ENCODE measurements at regions not wholly inside any gene's neighbourhood (a gene's known extent, or its start where the extent isn't known, plus 50 kb on each side); places are given as distances from the start of the nearest gene placed in this dataset.

DNA sequence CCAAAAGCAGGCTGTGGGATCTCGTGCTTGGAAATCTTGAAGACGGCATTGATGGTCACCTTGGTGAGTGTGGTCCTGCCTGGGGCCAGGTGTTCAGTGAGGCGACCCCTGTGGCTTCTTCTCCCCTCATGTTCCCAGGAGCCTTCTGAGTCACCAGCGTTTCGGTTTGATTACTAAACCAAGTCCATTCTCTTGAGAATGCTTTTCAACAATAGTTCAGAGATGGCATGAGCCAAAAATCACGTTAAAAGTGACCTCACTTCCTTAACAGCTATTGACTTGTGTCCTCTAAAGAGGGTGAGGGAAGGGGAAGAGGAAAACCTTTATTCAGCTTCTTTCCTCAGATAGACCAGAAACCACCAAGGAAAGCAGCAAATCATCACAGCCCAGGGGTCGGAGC is 315.2 kb downstream of the GATA3 start:
- no peaks in the 10 kb centered on the region for H3K9me3 ChIP-seq
- TF ChIP-seq POLR2A (IDR thresholded peaks at IDR 0.05) (no peak), CTCF (IDR thresholded peaks at IDR 0.05) (no peak)
- no peak overlapping the region for H3K27ac ChIP-seq
- no peaks in the 10 kb centered on the region for H3K36me3 ChIP-seq
- H3K4me3 ChIP-seq: no peak overlapping the region
- DNase-seq: no peak
- H3K27me3 ChIP-seq: no peaks in the 10 kb centered on the region
- H3K4me1 ChIP-seq: no peaks in the 10 kb centered on the region

DNA sequence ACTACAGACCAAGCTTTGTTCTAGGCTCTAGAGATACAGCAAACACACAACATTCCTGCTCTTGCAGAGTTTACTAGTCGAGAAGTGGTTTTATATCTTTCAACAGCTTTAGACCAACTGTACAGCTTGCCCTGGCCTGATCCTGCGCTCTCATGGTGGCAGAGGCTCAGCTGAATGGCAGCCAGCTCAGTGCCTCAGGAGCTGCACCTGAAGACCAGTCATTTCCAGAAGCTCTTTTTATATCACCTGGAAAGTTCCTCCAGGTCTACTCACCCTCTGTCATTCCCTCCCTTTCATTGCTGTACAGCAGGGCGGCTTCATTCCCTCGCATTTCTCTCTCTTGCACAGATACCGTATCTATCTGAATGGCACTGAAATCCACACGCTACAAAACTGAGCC is 319.8 kb downstream of the GATA3 start:
- Histone ChIP-seq H3K4me3 (no peak overlapping the region), H3K4me1 (no peaks in the 10 kb centered on the region), H3K9me3 (no peaks in the 10 kb centered on the region), H3K27me3 (no peaks in the 10 kb centered on the region), H3K36me3 (no peaks in the 10 kb centered on the region), H3K27ac (no peak overlapping the region)
- DNase-seq: no peak
- no peak for TF ChIP-seq POLR2A (IDR thresholded peaks at IDR 0.05)
- TF ChIP-seq CTCF (IDR thresholded peaks at IDR 0.05): no peak

GRCh38 chr10:8375137-8375536 is 320.6 kb downstream of the GATA3 start:
- DNase-seq: no peak
- no peaks in the 10 kb centered on the region for H3K9me3 ChIP-seq
- no peak overlapping the region for H3K4me3 ChIP-seq
- no peak overlapping the region for H3K27ac ChIP-seq
- H3K27me3 ChIP-seq: no peaks in the 10 kb centered on the region
- no peaks in the 10 kb centered on the region for H3K4me1 ChIP-seq
- TF ChIP-seq CTCF (IDR thresholded peaks at IDR 0.05): no peak
- TF ChIP-seq POLR2A (IDR thresholded peaks at IDR 0.05): no peak
- no peaks in the 10 kb centered on the region for H3K36me3 ChIP-seq

DNA sequence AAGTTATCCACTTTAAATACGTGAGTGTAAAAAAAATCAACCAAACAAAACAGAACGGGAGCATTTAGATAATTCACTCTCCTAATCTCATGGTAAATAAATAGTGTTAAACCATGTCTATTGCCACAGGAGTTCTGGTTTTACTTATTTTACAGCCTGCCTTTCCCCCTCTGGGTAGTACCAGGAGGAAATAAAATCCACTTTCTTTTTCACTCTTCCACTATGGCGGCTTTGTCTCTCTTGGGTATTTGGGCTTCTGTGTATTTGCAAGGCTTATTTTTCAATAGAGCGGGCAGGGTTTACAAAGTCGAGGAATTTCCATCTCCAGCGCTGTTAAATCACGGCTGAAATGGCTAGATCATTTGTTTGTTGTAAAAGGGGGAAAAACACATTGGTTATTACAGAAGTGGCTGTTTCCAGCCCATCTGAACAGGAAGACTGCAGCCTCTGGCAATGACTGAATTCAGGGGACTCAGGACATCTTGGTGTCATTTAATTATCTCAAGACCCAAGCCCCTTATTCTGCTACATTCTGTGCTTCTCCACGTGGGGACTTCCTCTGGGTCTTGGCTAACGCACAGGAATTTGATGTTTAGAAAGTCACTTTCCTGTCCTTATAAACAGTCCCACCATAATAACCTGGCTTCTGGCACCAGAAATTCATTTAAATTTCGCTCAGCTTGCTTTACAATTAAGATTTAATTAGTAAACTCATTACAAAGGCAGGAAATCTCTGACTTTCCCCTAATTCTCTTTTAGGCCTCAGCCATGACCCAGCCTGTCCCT is 323.9 kb downstream of the GATA3 start:
- Histone ChIP-seq H3K27ac (no peak overlapping the region), H3K4me1 (no peaks in the 10 kb centered on the region), H3K4me3 (no peak overlapping the region), H3K36me3 (no peaks in the 10 kb centered on the region), H3K9me3 (no peaks in the 10 kb centered on the region), H3K27me3 (no peaks in the 10 kb centered on the region)
- TF ChIP-seq CTCF (IDR thresholded peaks at IDR 0.05) (no peak), POLR2A (IDR thresholded peaks at IDR 0.05) (no peak)
- DNase-seq: no peak

GRCh38 chr10:8379906-8380832 is 325.7 kb downstream of the GATA3 start:
- H3K36me3 ChIP-seq: no peaks in the 10 kb centered on the region
- no peak overlapping the region for H3K27ac ChIP-seq
- H3K27me3 ChIP-seq: no peaks in the 10 kb centered on the region
- no peak overlapping the region for H3K4me3 ChIP-seq
- TF ChIP-seq CTCF (IDR thresholded peaks at IDR 0.05): no peak
- DNase-seq: no peak
- no peaks in the 10 kb centered on the region for H3K4me1 ChIP-seq
- no peaks in the 10 kb centered on the region for H3K9me3 ChIP-seq
